ENCODE measurements at regions not wholly inside any gene's neighbourhood (a gene's known extent, or its start where the extent isn't known, plus 50 kb on each side); places are given as distances from the start of the nearest gene placed in this dataset.

- peaks cover 3% of the 10 kb centered on the region for H3K9me3 ChIP-seq
- no peak overlapping the region for H3K4me3 ChIP-seq
- no peaks in the 10 kb centered on the region for H3K27me3 ChIP-seq
- no peaks in the 10 kb centered on the region for H3K36me3 ChIP-seq
- DNase-seq: no peak
Measured at GRCh38 chr2:238552226-238552625, 125.5 kb downstream of the ASB1 start.

- Histone ChIP-seq H3K27me3 (no peaks in the 10 kb centered on the region), H3K9me3 (peaks cover 3% of the 10 kb centered on the region), H3K36me3 (no peaks in the 10 kb centered on the region), H3K4me3 (no peak overlapping the region)
- DNase-seq: no peak
Measured at GRCh38 chr2:238553159-238553558, 126.4 kb downstream of the ASB1 start.

GRCh38 chr2:238554468-238555315 lies 128.0 kb downstream of the ASB1 start:
- H3K36me3 ChIP-seq: no peaks in the 10 kb centered on the region
- H3K9me3 ChIP-seq: peaks cover 3% of the 10 kb centered on the region
- no peak for DNase-seq
- no peak overlapping the region for H3K4me3 ChIP-seq
- no peaks in the 10 kb centered on the region for H3K27me3 ChIP-seq

- Histone ChIP-seq H3K4me3 (no peak overlapping the region), H3K9me3 (peaks cover 3% of the 10 kb centered on the region), H3K27me3 (no peaks in the 10 kb centered on the region), H3K36me3 (no peaks in the 10 kb centered on the region)
- DNase-seq: no peak
Measured at GRCh38 chr2:238555786-238556542, 129.2 kb downstream of the ASB1 start.

- Histone ChIP-seq H3K36me3 (no peaks in the 10 kb centered on the region), H3K27me3 (no peaks in the 10 kb centered on the region), H3K9me3 (peaks cover 3% of the 10 kb centered on the region), H3K4me3 (no peak overlapping the region)
- DNase-seq: no peak
Measured at GRCh38 chr2:238557431-238557830, 130.7 kb downstream of the ASB1 start.

- H3K27me3 ChIP-seq: no peaks in the 10 kb centered on the region
- no peak overlapping the region for H3K4me3 ChIP-seq
- H3K36me3 ChIP-seq: no peaks in the 10 kb centered on the region
- DNase-seq: no peak
- H3K9me3 ChIP-seq: peaks cover 3% of the 10 kb centered on the region
Measured at GRCh38 chr2:238557936-238558335, 131.2 kb downstream of the ASB1 start.

- DNase-seq: no peak
- no peak overlapping the region for H3K4me3 ChIP-seq
- no peaks in the 10 kb centered on the region; the same call in 1 of the 2 replicates for H3K9me3 ChIP-seq
- H3K27me3 ChIP-seq: no peaks in the 10 kb centered on the region
- no peaks in the 10 kb centered on the region for H3K36me3 ChIP-seq
Measured at GRCh38 chr2:238558456-238559099, 131.9 kb downstream of the ASB1 start.

- no peak for DNase-seq
- no peaks in the 10 kb centered on the region for H3K27me3 ChIP-seq
- H3K9me3 ChIP-seq: no peaks in the 10 kb centered on the region
- no peaks in the 10 kb centered on the region for H3K36me3 ChIP-seq
- no peak overlapping the region for H3K4me3 ChIP-seq
Measured at GRCh38 chr2:238560234-238560633, 133.5 kb downstream of the ASB1 start.

GRCh38 chr2:238561230-238561629 lies 134.5 kb downstream of the ASB1 start:
- Histone ChIP-seq H3K4me3 (no peak overlapping the region), H3K27me3 (no peaks in the 10 kb centered on the region), H3K36me3 (no peaks in the 10 kb centered on the region), H3K9me3 (no peaks in the 10 kb centered on the region)
- DNase-seq: no peak

- no peaks in the 10 kb centered on the region for H3K9me3 ChIP-seq
- no peak for DNase-seq
- H3K4me3 ChIP-seq: no peak overlapping the region
- H3K36me3 ChIP-seq: no peaks in the 10 kb centered on the region
- H3K27me3 ChIP-seq: no peaks in the 10 kb centered on the region
Measured at GRCh38 chr2:238562446-238562845, 135.7 kb downstream of the ASB1 start.

GRCh38 chr2:238563551-238563950 lies 136.8 kb downstream of the ASB1 start:
- no peaks in the 10 kb centered on the region for H3K27me3 ChIP-seq
- DNase-seq: no peak
- H3K4me3 ChIP-seq: no peak overlapping the region
- H3K36me3 ChIP-seq: no peaks in the 10 kb centered on the region
- H3K9me3 ChIP-seq: no peaks in the 10 kb centered on the region

GRCh38 chr2:238564286-238564920 lies 137.7 kb downstream of the ASB1 start:
- DNase-seq: no peak
- no peaks in the 10 kb centered on the region for H3K36me3 ChIP-seq
- H3K9me3 ChIP-seq: no peaks in the 10 kb centered on the region
- no peak overlapping the region for H3K4me3 ChIP-seq
- H3K27me3 ChIP-seq: no peaks in the 10 kb centered on the region

GRCh38 chr2:238565031-238565430 lies 138.3 kb downstream of the ASB1 start:
- no peak for DNase-seq
- H3K4me3 ChIP-seq: no peak overlapping the region
- no peaks in the 10 kb centered on the region for H3K36me3 ChIP-seq
- H3K27me3 ChIP-seq: no peaks in the 10 kb centered on the region
- H3K9me3 ChIP-seq: no peaks in the 10 kb centered on the region

- H3K9me3 ChIP-seq: no peaks in the 10 kb centered on the region
- no peaks in the 10 kb centered on the region for H3K36me3 ChIP-seq
- DNase-seq: no peak
- no peaks in the 10 kb centered on the region for H3K27me3 ChIP-seq
- no peak overlapping the region for H3K4me3 ChIP-seq
Measured at GRCh38 chr2:238566001-238566645, 139.4 kb downstream of the ASB1 start.

- Histone ChIP-seq H3K9me3 (no peaks in the 10 kb centered on the region), H3K36me3 (no peaks in the 10 kb centered on the region), H3K27me3 (no peaks in the 10 kb centered on the region), H3K4me3 (no peak overlapping the region)
- DNase-seq: no peak
Measured at GRCh38 chr2:238567067-238567855, 140.5 kb downstream of the ASB1 start.

- no peak for DNase-seq
- no peak overlapping the region for H3K4me3 ChIP-seq
- H3K9me3 ChIP-seq: no peaks in the 10 kb centered on the region
- H3K27me3 ChIP-seq: no peaks in the 10 kb centered on the region
- no peaks in the 10 kb centered on the region for H3K36me3 ChIP-seq
Measured at GRCh38 chr2:238567996-238568395, 141.3 kb downstream of the ASB1 start.
